ENCODE measurements at regions not wholly inside any gene's neighbourhood (a gene's known extent, or its start where the extent isn't known, plus 50 kb on each side); places are given as distances from the start of the nearest gene placed in this dataset.

GRCh38 chr10:78656417-78657162 lies 412.2 kb upstream of the ZMIZ1 start:
- intact Hi-C loops (cut with micrococcal nuclease; ENCODE audit: unreplicated experiment): loop anchor here (5.0 kb wide), 1 partner anchor 541 kb away; no protein-coding TSS in a partner anchor
- H3K4me3 ChIP-seq (ENCODE audit: low read depth, low read length, poor library complexity, severe bottlenecking): no peak overlapping the region
- H3K27me3 ChIP-seq (replicated peaks; ENCODE audit: insufficient read depth, low read depth, low read length, poor library complexity): peaks cover 11% of the 10 kb centered on the region
- no TSS peak for BruUV-seq (replicated peaks)
- no peak overlapping the region for H3K27ac ChIP-seq (ENCODE audit: low read depth, low read length, poor library complexity, severe bottlenecking)
- H3K9me3 ChIP-seq (ENCODE audit: low read depth, low read length, poor library complexity, severe bottlenecking): no peaks in the 10 kb centered on the region
- H3K4me1 ChIP-seq (ENCODE audit: insufficient read depth, low read length, poor library complexity, severe bottlenecking): no peaks in the 10 kb centered on the region
- no peaks in the 10 kb centered on the region for H3K36me3 ChIP-seq (ENCODE audit: insufficient read depth, low read length, poor library complexity, severe bottlenecking)
- POLR2A ChIA-PET (ENCODE audit: low non-redundant PET): no interaction called here
- CTCF ChIA-PET: interaction anchor here (0.7 kb wide), 1 partner anchor 348 kb away, joined by 4 read pairs; no protein-coding TSS in a partner anchor
- no peak for TF ChIP-seq EZH2 (IDR thresholded peaks at IDR 0.05; ENCODE audit: borderline replicate concordance, low read depth, low read length, poor library complexity, severe bottlenecking)
- TF ChIP-seq CTCF (conservative IDR thresholded peaks at IDR 0.05; ENCODE audit: low read depth, low read length): no peak
- no peak for DNase-seq (ENCODE audit: low spot score)

- ChIA-PET POLR2A (ENCODE audit: low non-redundant PET) (no interaction called here), CTCF (interaction anchor here (1.0 to 1.5 kb wide), 5 partner anchors 17 to 611 kb away, joined by 3 to 10 read pairs (median 3); no protein-coding TSS in a partner anchor)
- DNase-seq (ENCODE audit: low spot score): peak; percentile 72
- Histone ChIP-seq H3K27me3 (replicated peaks; ENCODE audit: insufficient read depth, low read depth, low read length, poor library complexity) (peaks cover 11% of the 10 kb centered on the region), H3K27ac (ENCODE audit: low read depth, low read length, poor library complexity, severe bottlenecking) (no peak overlapping the region), H3K4me3 (ENCODE audit: low read depth, low read length, poor library complexity, severe bottlenecking) (no peak overlapping the region), H3K36me3 (ENCODE audit: insufficient read depth, low read length, poor library complexity, severe bottlenecking) (no peaks in the 10 kb centered on the region), H3K4me1 (ENCODE audit: insufficient read depth, low read length, poor library complexity, severe bottlenecking) (no peaks in the 10 kb centered on the region), H3K9me3 (ENCODE audit: low read depth, low read length, poor library complexity, severe bottlenecking) (no peaks in the 10 kb centered on the region)
- intact Hi-C loops (cut with micrococcal nuclease; ENCODE audit: unreplicated experiment): loop anchor here (5.0 kb wide), 1 partner anchor 540 kb away; no protein-coding TSS in a partner anchor
- no TSS peak for BruUV-seq (replicated peaks)
- TF ChIP-seq EZH2 (IDR thresholded peaks at IDR 0.05; ENCODE audit: borderline replicate concordance, low read depth, low read length, poor library complexity, severe bottlenecking) (no peak), CTCF (conservative IDR thresholded peaks at IDR 0.05; ENCODE audit: low read depth, low read length) (peak; percentile 73)
Measured at GRCh38 chr10:78657163-78657861, 411.5 kb upstream of the ZMIZ1 start.

- CTCF ChIA-PET: interaction anchor here (1.0 to 1.5 kb wide), 5 partner anchors 17 to 612 kb away, joined by 3 to 10 read pairs (median 3); no protein-coding TSS in a partner anchor
- no peaks in the 10 kb centered on the region for H3K4me1 ChIP-seq (ENCODE audit: insufficient read depth, low read length, poor library complexity, severe bottlenecking)
- TF ChIP-seq EZH2 (IDR thresholded peaks at IDR 0.05; ENCODE audit: borderline replicate concordance, low read depth, low read length, poor library complexity, severe bottlenecking): no peak
- no peak for TF ChIP-seq CTCF (conservative IDR thresholded peaks at IDR 0.05; ENCODE audit: low read depth, low read length)
- POLR2A ChIA-PET (ENCODE audit: low non-redundant PET): no interaction called here
- peaks cover 9% of the 10 kb centered on the region for H3K27me3 ChIP-seq (replicated peaks; ENCODE audit: insufficient read depth, low read depth, low read length, poor library complexity)
- BruUV-seq (replicated peaks): no TSS peak
- no peak overlapping the region for H3K4me3 ChIP-seq (ENCODE audit: low read depth, low read length, poor library complexity, severe bottlenecking)
- intact Hi-C loops (cut with micrococcal nuclease; ENCODE audit: unreplicated experiment): loop anchor here (5.0 kb wide), 1 partner anchor 539 kb away; no protein-coding TSS in a partner anchor
- H3K9me3 ChIP-seq (ENCODE audit: low read depth, low read length, poor library complexity, severe bottlenecking): no peaks in the 10 kb centered on the region
- no peak overlapping the region for H3K27ac ChIP-seq (ENCODE audit: low read depth, low read length, poor library complexity, severe bottlenecking)
- no peak for DNase-seq (ENCODE audit: low spot score)
- H3K36me3 ChIP-seq (ENCODE audit: insufficient read depth, low read length, poor library complexity, severe bottlenecking): no peaks in the 10 kb centered on the region
Measured at GRCh38 chr10:78657862-78658165, 411.0 kb upstream of the ZMIZ1 start.
